Peyer's patch (tissue), 4 donors: ENCODE measurements at regions not wholly inside any gene's neighbourhood (a gene's known extent, or its start where the extent isn't known, plus 50 kb on each side); places are given as distances from the start of the nearest gene placed in this dataset.

ENCODE experiments used
- POLR2A ChIP-seq, 2 donors: fragments of 450-650 bp; IDR thresholded peaks; one replicate each; pipeline ENCODE4 v1.5.1; 2017; ENCODE audit warnings: antibody characterized with exemption in 2 of 2, mild to moderate bottlenecking in 2 of 2, moderate library complexity in 2 of 2
- TF ChIP-seq, protein P1 (sequence below), 6 experiments: fragments of 450-650 bp in 4 of 6; fragments of 200-600 bp in 2 of 6; sonication (generic) in 1 of 6; IDR thresholded peaks; one replicate each; pipeline ENCODE4 v1.5.1; 2017 to 2019; ENCODE audit warnings: antibody characterized with exemption in 6 of 6, mild to moderate bottlenecking in 3 of 6, moderate library complexity in 1 of 6

DNA sequence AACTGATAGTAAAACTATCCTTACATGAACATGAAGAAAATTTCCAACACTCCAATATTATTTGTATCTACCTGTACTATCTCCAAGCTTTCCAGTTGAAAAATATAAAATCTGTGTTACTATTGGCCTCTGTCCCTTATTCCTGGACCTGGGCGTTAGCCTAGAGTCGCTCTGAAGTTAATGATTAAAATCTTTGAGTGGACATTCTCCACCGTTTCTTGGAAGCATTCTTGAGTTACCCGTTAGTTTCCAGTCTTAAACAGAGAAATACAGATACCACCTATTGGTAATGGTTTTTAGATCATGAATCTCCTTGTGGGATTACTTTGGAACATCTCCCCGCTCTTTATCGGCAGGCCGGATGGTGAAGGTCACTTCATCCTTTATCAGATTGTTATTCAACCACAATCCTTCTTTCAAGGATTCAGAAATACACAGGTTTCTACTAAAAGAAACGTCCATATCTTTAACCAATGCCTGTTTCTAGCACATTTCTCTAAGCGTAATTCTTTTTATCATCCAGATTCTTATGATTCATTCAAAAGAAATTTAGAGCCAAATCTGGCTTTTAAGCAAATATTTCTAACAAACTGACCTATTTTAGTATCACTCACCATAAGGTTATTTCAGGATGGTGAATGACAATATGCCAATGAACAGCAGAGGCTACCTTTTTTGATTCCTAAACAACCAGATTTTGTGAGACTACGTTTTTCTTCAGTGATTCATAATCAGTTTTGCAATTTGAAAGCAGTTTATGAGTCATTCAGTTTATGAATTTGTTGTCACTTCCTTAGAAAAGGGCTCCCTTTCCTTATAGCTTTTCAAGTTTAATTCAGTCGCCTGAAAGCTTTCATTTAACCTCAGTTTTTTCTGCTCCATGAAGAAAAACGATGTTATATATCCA lies 70.2 kb upstream of the ERRFI1 start:
- TF ChIP-seq, protein P1, sequence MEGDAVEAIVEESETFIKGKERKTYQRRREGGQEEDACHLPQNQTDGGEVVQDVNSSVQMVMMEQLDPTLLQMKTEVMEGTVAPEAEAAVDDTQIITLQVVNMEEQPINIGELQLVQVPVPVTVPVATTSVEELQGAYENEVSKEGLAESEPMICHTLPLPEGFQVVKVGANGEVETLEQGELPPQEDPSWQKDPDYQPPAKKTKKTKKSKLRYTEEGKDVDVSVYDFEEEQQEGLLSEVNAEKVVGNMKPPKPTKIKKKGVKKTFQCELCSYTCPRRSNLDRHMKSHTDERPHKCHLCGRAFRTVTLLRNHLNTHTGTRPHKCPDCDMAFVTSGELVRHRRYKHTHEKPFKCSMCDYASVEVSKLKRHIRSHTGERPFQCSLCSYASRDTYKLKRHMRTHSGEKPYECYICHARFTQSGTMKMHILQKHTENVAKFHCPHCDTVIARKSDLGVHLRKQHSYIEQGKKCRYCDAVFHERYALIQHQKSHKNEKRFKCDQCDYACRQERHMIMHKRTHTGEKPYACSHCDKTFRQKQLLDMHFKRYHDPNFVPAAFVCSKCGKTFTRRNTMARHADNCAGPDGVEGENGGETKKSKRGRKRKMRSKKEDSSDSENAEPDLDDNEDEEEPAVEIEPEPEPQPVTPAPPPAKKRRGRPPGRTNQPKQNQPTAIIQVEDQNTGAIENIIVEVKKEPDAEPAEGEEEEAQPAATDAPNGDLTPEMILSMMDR (IDR thresholded peaks at IDR 0.05): no peak
- no peak for TF ChIP-seq POLR2A (IDR thresholded peaks at IDR 0.05)
